ENCODE measurements at regions not wholly inside any gene's neighbourhood (a gene's known extent, or its start where the extent isn't known, plus 50 kb on each side); places are given as distances from the start of the nearest gene placed in this dataset.

DNA sequence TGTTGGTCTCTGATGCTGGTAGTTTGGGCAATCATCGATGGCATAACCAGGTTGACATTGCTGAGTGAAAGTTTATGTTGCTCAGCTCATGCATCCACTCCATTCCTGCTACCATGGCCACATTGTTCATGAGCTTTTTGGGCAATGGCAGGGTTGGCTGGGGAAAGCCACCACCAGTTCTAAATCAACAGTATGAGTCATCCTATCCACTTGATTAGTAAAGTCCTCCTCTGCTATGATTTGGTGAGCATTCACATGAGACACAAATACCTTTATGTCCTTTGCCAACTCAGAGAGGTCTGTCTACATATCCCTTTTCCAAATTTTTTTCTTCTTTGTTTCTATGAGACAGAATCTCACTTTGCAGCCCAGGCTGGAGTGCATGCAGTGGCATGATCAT lies 129.7 kb upstream of the FBN2 start:
- Histone ChIP-seq H3K27ac (ENCODE audit: poor library complexity, severe bottlenecking) (no peak overlapping the region), H3K9me3 (ENCODE audit: severe bottlenecking) (no peaks in the 10 kb centered on the region), H3K27me3 (ENCODE audit: insufficient read depth, poor library complexity, severe bottlenecking) (no peaks in the 10 kb centered on the region), H3K36me3 (ENCODE audit: low read depth) (no peaks in the 10 kb centered on the region), H3K4me1 (ENCODE audit: insufficient read depth, poor library complexity, severe bottlenecking) (peaks cover 6% of the 10 kb centered on the region), H3K4me3 (ENCODE audit: severe bottlenecking) (no peak overlapping the region)
- no peak for ATAC-seq (ENCODE audit: low read depth)
- TF ChIP-seq CTCF (IDR thresholded peaks at IDR 0.05; ENCODE audit: poor library complexity, severe bottlenecking): no peak
- no peak for DNase-seq (ENCODE audit: low spot score)

GRCh38 chr5:128668921-128669320 lies 130.9 kb upstream of the FBN2 start:
- no peak overlapping the region for H3K4me3 ChIP-seq (ENCODE audit: severe bottlenecking)
- H3K36me3 ChIP-seq (ENCODE audit: low read depth): no peaks in the 10 kb centered on the region
- H3K4me1 ChIP-seq (ENCODE audit: insufficient read depth, poor library complexity, severe bottlenecking): peaks cover 6% of the 10 kb centered on the region
- H3K27ac ChIP-seq (ENCODE audit: poor library complexity, severe bottlenecking): no peak overlapping the region
- no peak; the same call in 2 of the 3 replicates for ATAC-seq (ENCODE audit: low read depth)
- H3K27me3 ChIP-seq (ENCODE audit: insufficient read depth, poor library complexity, severe bottlenecking): no peaks in the 10 kb centered on the region
- no peak for DNase-seq (ENCODE audit: low spot score)
- H3K9me3 ChIP-seq (ENCODE audit: severe bottlenecking): no peaks in the 10 kb centered on the region
- TF ChIP-seq CTCF (IDR thresholded peaks at IDR 0.05; ENCODE audit: poor library complexity, severe bottlenecking): no peak

GRCh38 chr5:128669803-128670202 lies 131.8 kb upstream of the FBN2 start:
- no peak for DNase-seq (ENCODE audit: low spot score)
- H3K4me3 ChIP-seq (ENCODE audit: severe bottlenecking): no peak overlapping the region
- no peaks in the 10 kb centered on the region for H3K27me3 ChIP-seq (ENCODE audit: insufficient read depth, poor library complexity, severe bottlenecking)
- no peak overlapping the region for H3K27ac ChIP-seq (ENCODE audit: poor library complexity, severe bottlenecking)
- peaks cover 6% of the 10 kb centered on the region for H3K4me1 ChIP-seq (ENCODE audit: insufficient read depth, poor library complexity, severe bottlenecking)
- TF ChIP-seq CTCF (IDR thresholded peaks at IDR 0.05; ENCODE audit: poor library complexity, severe bottlenecking): no peak
- H3K36me3 ChIP-seq (ENCODE audit: low read depth): no peaks in the 10 kb centered on the region
- H3K9me3 ChIP-seq (ENCODE audit: severe bottlenecking): no peaks in the 10 kb centered on the region
- ATAC-seq (ENCODE audit: low read depth): peak; percentile 45

DNA sequence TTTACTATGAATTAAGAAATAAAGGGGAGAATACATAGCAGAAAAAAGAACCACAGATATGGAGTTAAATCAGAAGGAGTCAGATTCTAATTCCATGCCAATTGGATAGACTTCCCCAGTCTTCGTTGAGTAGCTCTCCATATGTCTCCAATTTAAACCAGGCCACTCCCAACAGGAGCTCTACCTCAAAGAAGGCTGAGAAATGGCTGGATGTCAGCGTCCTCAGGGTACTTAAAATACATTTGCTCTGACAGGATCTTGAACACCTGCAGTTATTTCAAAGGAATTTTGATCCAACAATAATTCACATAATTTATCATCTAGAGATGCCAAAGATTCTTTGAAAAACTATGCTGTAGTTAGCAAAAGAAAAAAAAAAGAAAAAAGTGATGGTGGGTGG lies 133.9 kb upstream of the FBN2 start:
- H3K36me3 ChIP-seq (ENCODE audit: low read depth): no peaks in the 10 kb centered on the region
- H3K27ac ChIP-seq (ENCODE audit: poor library complexity, severe bottlenecking): no peak overlapping the region
- no peak overlapping the region for H3K4me3 ChIP-seq (ENCODE audit: severe bottlenecking)
- no peaks in the 10 kb centered on the region for H3K27me3 ChIP-seq (ENCODE audit: insufficient read depth, poor library complexity, severe bottlenecking)
- H3K9me3 ChIP-seq (ENCODE audit: severe bottlenecking): peaks cover 4% of the 10 kb centered on the region
- no peak for TF ChIP-seq CTCF (IDR thresholded peaks at IDR 0.05; ENCODE audit: poor library complexity, severe bottlenecking)
- no peak for ATAC-seq (ENCODE audit: low read depth)
- no peak for DNase-seq (ENCODE audit: low spot score)
- H3K4me1 ChIP-seq (ENCODE audit: insufficient read depth, poor library complexity, severe bottlenecking): peaks cover 6% of the 10 kb centered on the region

GRCh38 chr5:128673000-128673399 lies 135.0 kb upstream of the FBN2 start:
- Histone ChIP-seq H3K4me3 (ENCODE audit: severe bottlenecking) (no peak overlapping the region), H3K27me3 (ENCODE audit: insufficient read depth, poor library complexity, severe bottlenecking) (no peaks in the 10 kb centered on the region), H3K27ac (ENCODE audit: poor library complexity, severe bottlenecking) (no peak overlapping the region), H3K36me3 (ENCODE audit: low read depth) (no peaks in the 10 kb centered on the region), H3K4me1 (ENCODE audit: insufficient read depth, poor library complexity, severe bottlenecking) (peaks cover 6% of the 10 kb centered on the region), H3K9me3 (ENCODE audit: severe bottlenecking) (peaks cover 4% of the 10 kb centered on the region)
- no peak for DNase-seq (ENCODE audit: low spot score)
- no peak for TF ChIP-seq CTCF (IDR thresholded peaks at IDR 0.05; ENCODE audit: poor library complexity, severe bottlenecking)
- ATAC-seq (ENCODE audit: low read depth): no peak
